WI38 (cell line): ENCODE measurements at regions not wholly inside any gene's neighbourhood (a gene's known extent, or its start where the extent isn't known, plus 50 kb on each side); places are given as distances from the start of the nearest gene placed in this dataset.

ENCODE experiments used
- H3K4me3 ChIP-seq: 2 replicates; pipeline ENCODE4 v1.5.1; 2011; ENCODE audit warnings: low read depth, mild to moderate bottlenecking, control low read depth, low read length
- CTCF ChIP-seq: IDR thresholded peaks from 2 replicates; pipeline ENCODE4 v1.5.1; 2012; ENCODE audit warnings: low read depth, mild to moderate bottlenecking, control low read depth, low read length

GRCh38 chr18:26729008-26729407 is 136.5 kb downstream of the AQP4 start:
- TF ChIP-seq CTCF = no peak
- no peak overlapping the region for H3K4me3 ChIP-seq

GRCh38 chr18:26723981-26724380 is 141.5 kb downstream of the AQP4 start:
- TF ChIP-seq CTCF = no peak
- no peak overlapping the region for H3K4me3 ChIP-seq

GRCh38 chr18:26722565-26722931 is 143.0 kb downstream of the AQP4 start:
- no peak overlapping the region for H3K4me3 ChIP-seq
- TF ChIP-seq CTCF = no peak

GRCh38 chr18:26721854-26722564 is 143.5 kb downstream of the AQP4 start:
- no peak overlapping the region for H3K4me3 ChIP-seq
- no peak for TF ChIP-seq CTCF

- no peak for TF ChIP-seq CTCF
- no peak overlapping the region for H3K4me3 ChIP-seq
Observed at GRCh38 chr18:26719896-26720295, 145.6 kb downstream of the AQP4 start.

GRCh38 chr18:26717123-26717719 is 148.3 kb downstream of the AQP4 start:
- no peak overlapping the region for H3K4me3 ChIP-seq
- no peak for TF ChIP-seq CTCF

GRCh38 chr18:26714739-26715138 is 150.8 kb downstream of the AQP4 start:
- no peak overlapping the region for H3K4me3 ChIP-seq
- no peak for TF ChIP-seq CTCF
